GM18517 (cell line): ENCODE measurements at regions not wholly inside any gene's neighbourhood (a gene's known extent, or its start where the extent isn't known, plus 50 kb on each side); places are given as distances from the start of the nearest gene placed in this dataset.

Experiments used
- ATAC-seq: cut with Tn5 transposase; IDR thresholded peaks from one replicate; pipeline ENCODE4 v1.9.1; 2021; ENCODE audit warnings: mild to moderate bottlenecking, moderate library complexity; ENCODE audit not compliant: unreplicated experiment

- ATAC-seq: no peak
Observed at GRCh38 chr5:155394727-155395126, 381.2 kb downstream of the KIF4B start.

GRCh38 chr5:155402927-155403640 lies 389.5 kb downstream of the KIF4B start:
- ATAC-seq: no peak

- ATAC-seq: no peak
Observed at GRCh38 chr5:155406815-155407214, 393.3 kb downstream of the KIF4B start.

GRCh38 chr5:155408465-155408864 lies 394.9 kb downstream of the KIF4B start:
- no peak for ATAC-seq

GRCh38 chr5:155416765-155417164 lies 403.2 kb downstream of the KIF4B start:
- ATAC-seq: no peak

GRCh38 chr5:155418960-155419579 lies 405.5 kb downstream of the KIF4B start:
- no peak for ATAC-seq

- ATAC-seq: no peak
Observed at GRCh38 chr5:155430192-155430591, 416.6 kb downstream of the KIF4B start.

- no peak for ATAC-seq
Observed at GRCh38 chr5:155434267-155434666, 420.7 kb downstream of the KIF4B start.

- no peak for ATAC-seq
Observed at GRCh38 chr5:155434681-155435080, 421.1 kb downstream of the KIF4B start.

GRCh38 chr5:155441849-155442248 lies 428.3 kb downstream of the KIF4B start:
- no peak for ATAC-seq

GRCh38 chr5:155451106-155451505 lies 437.6 kb downstream of the KIF4B start:
- no peak for ATAC-seq

GRCh38 chr5:155455791-155456514 lies 442.4 kb downstream of the KIF4B start:
- ATAC-seq: no peak

GRCh38 chr5:155459889-155460500 lies 446.4 kb downstream of the KIF4B start:
- no peak for ATAC-seq

- ATAC-seq: no peak
Observed at GRCh38 chr5:155460501-155460931, 447.0 kb downstream of the KIF4B start.

GRCh38 chr5:155461304-155461703 lies 447.7 kb downstream of the KIF4B start:
- no peak for ATAC-seq

- ATAC-seq: no peak
Observed at GRCh38 chr5:155466851-155467250, 453.3 kb downstream of the KIF4B start.

GRCh38 chr5:155471027-155471426 lies 457.5 kb downstream of the KIF4B start:
- ATAC-seq: no peak

GRCh38 chr5:155472780-155473179 lies 459.2 kb downstream of the KIF4B start:
- ATAC-seq: no peak

- ATAC-seq: no peak
Observed at GRCh38 chr5:155475318-155475717, 461.8 kb downstream of the KIF4B start.

GRCh38 chr5:155480731-155481131 lies 467.2 kb downstream of the KIF4B start:
- no peak for ATAC-seq

- no peak for ATAC-seq
Observed at GRCh38 chr5:155481182-155481581, 467.6 kb downstream of the KIF4B start.

- no peak for ATAC-seq
Observed at GRCh38 chr5:155482428-155482827, 468.9 kb downstream of the KIF4B start.
